IPS-NIHi11 (cell line): ENCODE measurements at regions not wholly inside any gene's neighbourhood (a gene's known extent, or its start where the extent isn't known, plus 50 kb on each side); places are given as distances from the start of the nearest gene placed in this dataset.

ENCODE experiments used
- DNase-seq: peaks from one replicate; pipeline ENCODE4 v3.0.0; 2012; ENCODE audit warnings: mixed read lengths, low spot score

GRCh38 chr16:7013990-7014389, 318.7 kb upstream of the RBFOX1 start:
- peak; percentile 33 for DNase-seq

GRCh38 chr16:7004266-7004665, 328.4 kb upstream of the RBFOX1 start:
- no peak for DNase-seq

GRCh38 chr16:6993544-6993943, 339.1 kb upstream of the RBFOX1 start:
- no peak for DNase-seq

GRCh38 chr16:6988846-6989245, 343.8 kb upstream of the RBFOX1 start:
- DNase-seq, result no peak

GRCh38 chr16:6977916-6978315, 354.7 kb upstream of the RBFOX1 start:
- DNase-seq, result no peak

DNA sequence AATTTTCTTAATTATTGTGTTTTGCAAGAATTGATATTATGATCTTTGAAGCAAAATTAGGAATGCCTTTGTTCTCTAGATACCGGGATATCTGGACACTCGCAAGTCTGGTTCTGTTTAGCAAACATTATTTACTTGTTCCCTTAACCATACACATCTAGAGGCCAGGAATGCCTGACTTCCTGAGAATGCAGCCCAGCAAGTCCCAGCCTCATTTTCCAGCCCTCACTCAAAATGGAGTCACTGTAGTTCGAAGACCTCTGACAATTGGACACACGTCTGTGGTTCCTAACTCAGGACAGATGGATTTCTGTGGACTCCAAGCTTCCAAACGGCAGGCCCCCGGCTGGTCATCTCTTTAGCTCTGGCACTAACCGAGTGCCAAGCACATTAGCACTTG, 355.4 kb upstream of the RBFOX1 start:
- no peak for DNase-seq

- DNase-seq, result no peak
Observed at GRCh38 chr16:6976716-6977115, 355.9 kb upstream of the RBFOX1 start.

GRCh38 chr16:6970171-6970857, 362.3 kb upstream of the RBFOX1 start:
- DNase-seq, result no peak

- no peak for DNase-seq
Observed at GRCh38 chr16:6969594-6969993, 363.1 kb upstream of the RBFOX1 start.

DNA sequence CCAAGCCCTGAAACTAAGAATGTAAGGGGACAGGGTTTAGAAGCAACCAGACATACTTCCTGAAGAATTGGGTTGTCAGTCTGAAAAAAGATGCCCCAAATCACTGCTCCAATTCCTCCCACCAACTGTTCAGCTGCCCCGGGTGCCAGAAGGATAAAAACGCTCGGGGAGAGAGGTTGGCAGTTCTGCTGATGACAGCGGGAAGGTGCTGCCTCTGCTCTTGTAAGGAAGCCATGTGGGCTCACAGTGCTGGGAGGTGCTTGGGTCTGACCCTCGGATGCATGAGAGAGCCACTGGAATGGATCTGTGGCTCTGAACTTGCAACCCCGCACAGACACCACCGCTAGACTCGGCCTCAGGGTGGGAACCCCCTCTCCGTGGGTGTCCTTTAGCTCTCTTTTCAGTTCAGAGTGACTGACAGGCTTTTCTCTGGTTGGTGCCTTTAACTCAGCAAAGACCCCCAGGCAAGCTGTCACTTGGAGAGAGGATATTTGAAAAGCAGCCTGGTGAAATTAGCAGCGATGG, 364.8 kb upstream of the RBFOX1 start:
- no peak for DNase-seq

DNA sequence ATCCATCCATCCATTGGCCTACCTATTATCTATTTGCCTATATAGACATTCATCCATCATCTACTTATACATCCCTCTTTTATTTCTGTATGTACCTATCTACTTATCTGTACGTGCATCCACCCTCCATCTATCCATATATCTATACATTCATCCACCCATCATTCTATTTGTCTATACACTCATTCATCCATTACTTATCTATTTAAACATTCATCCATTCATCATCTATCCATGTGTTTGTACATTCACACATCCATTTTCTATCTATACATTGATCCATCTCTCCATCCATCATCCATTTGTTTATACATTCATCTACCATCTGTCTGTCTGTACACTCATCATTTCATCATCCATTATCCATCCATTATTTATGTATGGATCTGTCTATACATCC, 365.7 kb upstream of the RBFOX1 start:
- no peak for DNase-seq

GRCh38 chr16:6964679-6965078, 368.0 kb upstream of the RBFOX1 start:
- no peak for DNase-seq

GRCh38 chr16:6961704-6962103, 370.9 kb upstream of the RBFOX1 start:
- DNase-seq, result no peak

GRCh38 chr16:6958184-6958583, 374.5 kb upstream of the RBFOX1 start:
- no peak for DNase-seq

- no peak for DNase-seq
Observed at GRCh38 chr16:6957681-6958080, 375.0 kb upstream of the RBFOX1 start.

- no peak for DNase-seq
Observed at GRCh38 chr16:6956511-6956910, 376.1 kb upstream of the RBFOX1 start.

DNA sequence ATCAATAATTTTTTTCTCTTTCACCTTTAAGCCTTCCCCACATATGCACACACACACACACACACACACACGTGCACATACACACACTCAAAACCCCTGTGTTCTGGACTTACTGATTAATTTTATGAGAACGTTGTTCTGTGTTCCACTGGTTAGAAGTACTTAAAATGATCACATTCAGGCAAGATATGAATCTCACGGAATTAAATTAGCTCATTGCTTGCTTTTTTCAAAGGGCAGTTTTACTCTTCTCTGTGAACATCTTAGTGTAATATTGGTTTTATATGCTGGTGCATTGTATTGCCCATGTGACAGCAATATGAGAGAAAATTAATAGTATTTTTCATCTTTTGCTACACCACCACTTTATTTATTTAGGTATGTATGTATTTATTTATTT, 377.3 kb upstream of the RBFOX1 start:
- DNase-seq, result no peak

- no peak for DNase-seq
Observed at GRCh38 chr16:6949240-6949639, 383.4 kb upstream of the RBFOX1 start.

DNA sequence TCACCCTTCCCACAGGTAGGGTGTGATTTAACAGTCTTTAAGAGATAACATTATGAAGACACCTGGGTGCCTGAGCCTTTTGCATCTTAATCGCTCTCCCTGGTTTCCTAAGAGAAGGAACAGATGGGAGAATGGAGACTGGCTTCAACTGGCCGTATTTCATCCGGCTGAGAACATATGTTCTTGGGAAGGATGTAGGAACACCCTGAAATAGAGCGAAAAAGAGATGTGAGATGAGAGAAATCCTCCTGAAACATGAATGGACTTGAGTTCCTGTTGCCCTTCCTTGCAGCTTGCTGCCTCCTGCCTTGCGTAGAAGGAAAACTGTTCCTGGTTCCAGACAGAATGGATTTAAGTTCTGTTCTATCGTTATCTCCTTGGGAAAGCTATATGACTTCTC, 385.4 kb upstream of the RBFOX1 start:
- no peak for DNase-seq

DNA sequence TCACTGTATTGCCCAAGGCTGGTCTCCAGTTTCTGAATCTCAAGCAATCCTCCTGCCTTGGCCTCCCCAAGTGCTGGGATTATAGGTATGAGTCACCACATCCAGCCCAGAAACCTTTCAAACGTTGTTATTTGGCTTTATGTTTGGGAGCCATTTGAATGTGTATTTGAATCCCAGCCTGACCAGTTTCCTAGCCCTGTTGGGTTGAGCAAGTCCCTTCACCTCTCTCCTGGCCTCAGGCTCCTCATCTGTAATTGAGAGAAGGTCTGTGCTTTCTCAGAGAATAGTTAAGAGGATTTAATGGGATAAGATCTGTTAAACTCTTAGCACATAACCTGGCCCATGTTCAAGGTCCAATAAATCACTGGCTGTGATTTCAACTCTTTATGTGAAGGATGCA, 385.8 kb upstream of the RBFOX1 start:
- no peak for DNase-seq

- DNase-seq, result no peak
Observed at GRCh38 chr16:6946106-6946505, 386.5 kb upstream of the RBFOX1 start.

GRCh38 chr16:6940968-6941367, 391.7 kb upstream of the RBFOX1 start:
- no peak for DNase-seq

DNA sequence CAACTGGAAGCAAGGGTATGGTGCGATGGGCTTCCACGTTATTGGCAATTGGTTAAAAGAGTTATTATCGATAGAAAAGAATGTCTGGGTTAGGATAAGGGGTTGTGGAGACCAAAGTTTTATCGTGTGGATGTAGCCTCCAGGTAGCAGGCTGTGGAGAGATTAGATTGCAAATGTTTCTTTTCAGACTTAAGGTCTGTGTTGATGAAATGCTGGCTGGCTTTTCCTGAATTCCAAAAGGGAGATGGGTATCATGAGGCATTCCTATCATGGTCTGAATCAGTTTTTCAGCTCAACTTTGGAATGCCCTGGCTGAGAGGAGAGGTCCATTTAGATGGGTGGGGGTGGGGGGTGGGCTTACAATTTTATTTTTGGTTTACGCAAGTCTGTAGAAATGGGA, 395.0 kb upstream of the RBFOX1 start:
- no peak for DNase-seq

DNA sequence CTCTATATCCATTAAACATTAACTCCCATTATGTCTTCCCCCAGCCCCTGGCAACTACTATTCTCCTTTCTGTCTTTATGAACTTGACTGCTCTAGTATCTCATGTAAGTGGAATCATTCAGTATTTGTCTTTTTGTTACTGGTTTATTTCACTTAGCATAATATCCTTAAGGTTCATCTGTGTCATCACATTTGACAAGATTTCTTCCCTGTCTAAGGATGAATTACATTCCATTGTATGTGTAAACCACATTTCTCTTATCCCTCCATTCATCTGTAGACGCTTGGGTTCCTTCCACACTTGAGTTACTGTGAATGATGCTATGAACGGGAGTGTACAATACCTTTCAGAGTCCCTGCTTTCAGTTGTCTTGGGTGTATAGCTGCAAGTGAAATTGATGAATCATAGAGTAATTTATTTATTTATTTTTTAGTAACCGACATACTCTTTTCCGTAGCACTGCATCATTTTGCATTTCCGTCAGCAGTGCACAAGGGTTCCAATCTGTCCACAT, 399.7 kb upstream of the RBFOX1 start:
- no peak for DNase-seq
